ENCODE measurements at regions not wholly inside any gene's neighbourhood (a gene's known extent, or its start where the extent isn't known, plus 50 kb on each side); places are given as distances from the start of the nearest gene placed in this dataset.

DNA sequence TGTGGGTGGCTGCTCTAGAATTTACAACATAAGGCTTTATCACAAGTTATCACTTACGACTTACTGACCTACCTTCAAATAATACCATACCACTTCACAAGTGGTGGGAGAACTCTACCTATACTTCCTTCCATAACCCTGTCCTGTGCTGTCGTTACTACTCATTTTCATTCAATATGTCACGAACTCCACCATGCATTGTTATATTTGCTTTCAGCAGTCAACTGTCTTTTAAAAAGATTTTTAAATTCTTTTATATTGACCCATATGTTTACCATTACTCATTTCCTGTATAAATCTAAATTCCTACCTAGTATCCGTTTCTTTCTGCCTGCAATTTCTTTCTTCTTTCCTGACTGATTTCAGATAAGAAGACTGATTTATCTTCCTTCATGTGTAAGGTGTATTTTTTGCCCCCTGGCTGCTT is 200.0 kb downstream of the KLF12 start:
- no peak for ATAC-seq
- ChIA-PET CTCF (no interaction called here), RAD21 (ENCODE audit: low non-redundant PET in 1 of 2, low total read pairs in 2 of 2, uncharacterized antibody in 2 of 2, unreplicated experiment in 2 of 2) (no interaction called here), POLR2A (no interaction called here)
- Histone ChIP-seq H4K20me1 (ENCODE audit: insufficient read depth) (no peaks in the 10 kb centered on the region), H3K36me3 (ENCODE audit: control insufficient read depth in 1 of 2, insufficient read depth in 2 of 2, low read length in 2 of 2) (no peaks in the 10 kb centered on the region), H3K79me2 (ENCODE audit: insufficient read depth, low read length) (no peaks in the 10 kb centered on the region), H2AFZ (ENCODE audit: low read depth, low read length, poor library complexity, severe bottlenecking) (no peak overlapping the region), H3K4me3 (replicated peaks in 1 of 2; ENCODE audit: low read depth in 1 of 2, low read length in 2 of 2) (no peak overlapping the region), H3K9ac (ENCODE audit: low read length) (no peak overlapping the region), H3K4me2 (ENCODE audit: low read length) (0 out of 2 replicates have a peak overlapping the region, but pooled peaks have one; percentile 13), H3K27me3 (ENCODE audit: insufficient read depth, low read length) (no peaks in the 10 kb centered on the region), H3K9me3 (ENCODE audit: control insufficient read depth in 1 of 2, insufficient read depth in 1 of 2, low read depth in 1 of 2, low read length in 2 of 2) (no peaks in the 10 kb centered on the region), H3K27ac (ENCODE audit: low read depth, low read length) (no peak overlapping the region), H3K4me1 (ENCODE audit: control insufficient read depth in 1 of 2, insufficient read depth in 2 of 2, low read length in 2 of 2) (peaks cover 0 to 17% of the 10 kb centered on the region in 2 experiments; a peak in 2 of 4 replicates), H3K9me2 (ENCODE audit: insufficient read depth) (no peaks in the 10 kb centered on the region)
- intact Hi-C loops (cut with micrococcal nuclease): no loop called here
- no peak for DNase-seq (ENCODE audit: low read depth, low spot score)
- no TSS peak for BruUV-seq (replicated peaks)
- TF ChIP-seq TCF7L2 (IDR thresholded peaks at IDR 0.05; ENCODE audit: borderline replicate concordance, extremely low read depth, insufficient read depth, insufficient read length) (no peak), POLR2AphosphoS5 (IDR thresholded peaks at IDR 0.05; ENCODE audit: low read depth, low read length) (no peak), JUND (IDR thresholded peaks at IDR 0.05) (no peak), SIN3A (IDR thresholded peaks at IDR 0.05; ENCODE audit: low read depth) (no peak), CBX3 (IDR thresholded peaks at IDR 0.05; ENCODE audit: low read depth) (no peak), YY1 (IDR thresholded peaks at IDR 0.05; ENCODE audit: extremely low read depth, insufficient replicate concordance, low read depth, low read length) (no peak), POLR2A (IDR thresholded peaks at IDR 0.05; ENCODE audit: borderline replicate concordance, extremely low read depth, insufficient read depth, insufficient read length) (no peak), RAD21 (IDR thresholded peaks at IDR 0.05; ENCODE audit: low read depth) (no peak)
- TF ChIP-seq, protein P1, sequence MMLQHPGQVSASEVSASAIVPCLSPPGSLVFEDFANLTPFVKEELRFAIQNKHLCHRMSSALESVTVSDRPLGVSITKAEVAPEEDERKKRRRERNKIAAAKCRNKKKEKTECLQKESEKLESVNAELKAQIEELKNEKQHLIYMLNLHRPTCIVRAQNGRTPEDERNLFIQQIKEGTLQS (IDR thresholded peaks at IDR 0.05): no peak

DNA sequence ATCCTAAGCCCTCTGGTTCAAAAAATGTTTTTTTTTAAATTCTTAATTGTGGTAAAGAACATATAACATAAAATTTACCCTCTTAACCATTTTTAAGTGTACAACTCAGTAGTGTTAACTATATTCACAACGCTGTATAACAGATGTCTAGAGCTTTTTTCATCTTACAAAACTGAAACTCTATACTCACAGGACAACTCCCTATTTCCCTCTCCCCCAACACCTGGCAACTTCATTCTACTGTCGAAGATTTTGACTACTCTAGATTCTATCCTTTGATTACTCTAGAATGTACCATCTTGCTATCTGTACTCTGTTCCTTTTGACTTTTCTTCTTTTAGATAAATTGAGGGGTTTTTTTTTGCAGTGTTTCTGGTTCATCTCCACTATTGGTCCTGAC is 200.4 kb downstream of the KLF12 start:
- H4K20me1 ChIP-seq (ENCODE audit: insufficient read depth): no peaks in the 10 kb centered on the region
- H3K9me3 ChIP-seq (ENCODE audit: control insufficient read depth in 1 of 2, insufficient read depth in 1 of 2, low read depth in 1 of 2, low read length in 2 of 2): no peaks in the 10 kb centered on the region
- ChIA-PET POLR2A (no interaction called here), RAD21 (ENCODE audit: low non-redundant PET in 1 of 2, low total read pairs in 2 of 2, uncharacterized antibody in 2 of 2, unreplicated experiment in 2 of 2) (no interaction called here), CTCF (no interaction called here)
- no peak overlapping the region for H3K4me3 ChIP-seq (replicated peaks in 1 of 2; ENCODE audit: low read depth in 1 of 2, low read length in 2 of 2)
- no peaks in the 10 kb centered on the region for H3K79me2 ChIP-seq (ENCODE audit: insufficient read depth, low read length)
- no peak overlapping the region for H3K4me2 ChIP-seq (ENCODE audit: low read length)
- H3K4me1 ChIP-seq (ENCODE audit: control insufficient read depth in 1 of 2, insufficient read depth in 2 of 2, low read length in 2 of 2): peaks cover 0 to 17% of the 10 kb centered on the region in 2 experiments; a peak in 2 of 4 replicates
- no peak overlapping the region for H2AFZ ChIP-seq (ENCODE audit: low read depth, low read length, poor library complexity, severe bottlenecking)
- BruUV-seq (replicated peaks): no TSS peak
- intact Hi-C loops (cut with micrococcal nuclease): no loop called here
- DNase-seq (ENCODE audit: low read depth, low spot score) (no peak), ATAC-seq (no peak)
- H3K9ac ChIP-seq (ENCODE audit: low read length): no peak overlapping the region
- H3K9me2 ChIP-seq (ENCODE audit: insufficient read depth): no peaks in the 10 kb centered on the region
- no peak overlapping the region for H3K27ac ChIP-seq (ENCODE audit: low read depth, low read length)
- H3K27me3 ChIP-seq (ENCODE audit: insufficient read depth, low read length): no peaks in the 10 kb centered on the region
- no peaks in the 10 kb centered on the region for H3K36me3 ChIP-seq (ENCODE audit: control insufficient read depth in 1 of 2, insufficient read depth in 2 of 2, low read length in 2 of 2)
- TF ChIP-seq, protein P2, sequence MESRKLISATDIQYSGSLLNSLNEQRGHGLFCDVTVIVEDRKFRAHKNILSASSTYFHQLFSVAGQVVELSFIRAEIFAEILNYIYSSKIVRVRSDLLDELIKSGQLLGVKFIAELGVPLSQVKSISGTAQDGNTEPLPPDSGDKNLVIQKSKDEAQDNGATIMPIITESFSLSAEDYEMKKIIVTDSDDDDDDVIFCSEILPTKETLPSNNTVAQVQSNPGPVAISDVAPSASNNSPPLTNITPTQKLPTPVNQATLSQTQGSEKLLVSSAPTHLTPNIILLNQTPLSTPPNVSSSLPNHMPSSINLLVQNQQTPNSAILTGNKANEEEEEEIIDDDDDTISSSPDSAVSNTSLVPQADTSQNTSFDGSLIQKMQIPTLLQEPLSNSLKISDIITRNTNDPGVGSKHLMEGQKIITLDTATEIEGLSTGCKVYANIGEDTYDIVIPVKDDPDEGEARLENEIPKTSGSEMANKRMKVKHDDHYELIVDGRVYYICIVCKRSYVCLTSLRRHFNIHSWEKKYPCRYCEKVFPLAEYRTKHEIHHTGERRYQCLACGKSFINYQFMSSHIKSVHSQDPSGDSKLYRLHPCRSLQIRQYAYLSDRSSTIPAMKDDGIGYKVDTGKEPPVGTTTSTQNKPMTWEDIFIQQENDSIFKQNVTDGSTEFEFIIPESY (IDR thresholded peaks at IDR 0.05; ENCODE audit: extremely low read depth, insufficient replicate concordance, low read length): no peak
- TF ChIP-seq YY1 (IDR thresholded peaks at IDR 0.05; ENCODE audit: extremely low read depth, insufficient replicate concordance, low read depth, low read length) (no peak), TCF7L2 (IDR thresholded peaks at IDR 0.05; ENCODE audit: borderline replicate concordance, extremely low read depth, insufficient read depth, insufficient read length) (no peak), REST (IDR thresholded peaks at IDR 0.05; ENCODE audit: low read depth) (no peak), POLR2AphosphoS5 (IDR thresholded peaks at IDR 0.05; ENCODE audit: low read depth, low read length) (no peak), SRF (IDR thresholded peaks at IDR 0.05; ENCODE audit: low read depth) (no peak), EZH2 (IDR thresholded peaks at IDR 0.05) (no peak), RAD21 (IDR thresholded peaks at IDR 0.05; ENCODE audit: low read depth) (no peak), FOSL1 (IDR thresholded peaks at IDR 0.05; ENCODE audit: low read depth) (no peak), ZNF274 (IDR thresholded peaks at IDR 0.05; ENCODE audit: low read depth, low read length) (no peak), EGR1 (IDR thresholded peaks at IDR 0.05; ENCODE audit: low read depth) (no peak)

Measured in HCT116 (cell line).